Left lung (tissue), 4 donors: ENCODE measurements at regions not wholly inside any gene's neighbourhood (a gene's known extent, or its start where the extent isn't known, plus 50 kb on each side); places are given as distances from the start of the nearest gene placed in this dataset.

Source experiments
- ATAC-seq: fragments of 200-7000 bp; cut with Tn5 transposase; one replicate; pipeline ENCODE4 v1.9.1; 2020; ENCODE audit warnings: moderate library complexity
- DNase-seq, 4 donors: peaks; one replicate each; pipeline ENCODE4 v3.0.0-alpha.2; 2013 to 2020
- H3K27ac ChIP-seq, 2 donors: fragments of 200-600 bp; sonication (generic) in 1 of 2; one replicate each; pipeline versions ENCODE4 v1.5.0 to v1.8.0; 2020 to 2021
- H3K27me3 ChIP-seq, 2 donors: fragments of 200-600 bp; sonication (generic) in 1 of 2; one replicate each; pipeline versions ENCODE4 v1.5.0 to v1.8.0; 2020 to 2021
- H3K36me3 ChIP-seq, 2 donors: fragments of 200-600 bp; sonication (generic) in 1 of 2; one replicate each; pipeline versions ENCODE4 v1.5.0 to v1.8.0; 2020 to 2021
- H3K4me1 ChIP-seq, 2 donors: fragments of 200-600 bp; one replicate each; pipeline ENCODE4 v1.8.0; 2021
- H3K4me3 ChIP-seq, 2 donors: fragments of 200-600 bp; sonication (generic) in 1 of 2; one replicate each; pipeline versions ENCODE4 v1.5.0 to v1.8.0; 2020 to 2021; ENCODE audit warnings: mild to moderate bottlenecking in 1 of 2
- H3K9me3 ChIP-seq, 2 donors: fragments of 200-600 bp; sonication (generic) in 1 of 2; one replicate each; pipeline versions ENCODE4 v1.5.0 to v1.8.0; 2020 to 2021
- intact Hi-C, 2 donors: fragments of 100-400 bp; cut with DNase I; formaldehyde crosslinking; loops; one replicate each; pipeline versions ENCODE4 v1.11.2 to v1.14.2; 2022
- TF ChIP-seq, protein P1 (sequence below), 2 donors: fragments of 200-600 bp; sonication (generic) in 1 of 2; IDR thresholded peaks; one replicate each; pipeline versions ENCODE4 v1.5.0 to v1.8.0; 2021; ENCODE audit warnings: antibody characterized with exemption in 2 of 2
- donor health status: DM: no; HTN: yes; CAD: no.
- donor health status: DM: no; HTN: no; CAD: no.

DNA sequence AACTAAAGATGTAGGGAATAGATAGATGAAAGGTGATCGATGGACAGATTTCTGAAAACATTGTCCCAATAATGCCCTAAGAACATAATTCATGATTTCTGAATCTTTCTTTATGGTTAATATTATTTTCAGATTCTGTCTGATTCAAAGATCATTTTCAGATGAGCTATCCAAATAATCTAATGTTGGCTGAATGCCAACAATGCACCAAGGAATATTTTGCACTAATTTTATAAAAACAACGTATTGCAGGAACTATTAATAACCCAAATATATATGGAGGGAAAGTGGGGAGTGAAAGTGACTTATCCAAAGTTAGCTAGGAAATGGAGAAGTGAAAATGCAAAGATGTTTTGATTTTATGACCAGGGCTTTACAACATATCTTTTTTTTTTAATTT, 1675.5 kb downstream of the STIM2 start:
- DNase-seq (no peak), ATAC-seq (no peak)
- intact Hi-C loops = no loop called here
- Histone ChIP-seq H3K27ac (no peak overlapping the region), H3K27me3 (no peaks in the 10 kb centered on the region), H3K4me3 (no peak overlapping the region), H3K36me3 (no peaks in the 10 kb centered on the region), H3K4me1 (no peaks in the 10 kb centered on the region), H3K9me3 (no peaks in the 10 kb centered on the region)
- TF ChIP-seq, protein P1, sequence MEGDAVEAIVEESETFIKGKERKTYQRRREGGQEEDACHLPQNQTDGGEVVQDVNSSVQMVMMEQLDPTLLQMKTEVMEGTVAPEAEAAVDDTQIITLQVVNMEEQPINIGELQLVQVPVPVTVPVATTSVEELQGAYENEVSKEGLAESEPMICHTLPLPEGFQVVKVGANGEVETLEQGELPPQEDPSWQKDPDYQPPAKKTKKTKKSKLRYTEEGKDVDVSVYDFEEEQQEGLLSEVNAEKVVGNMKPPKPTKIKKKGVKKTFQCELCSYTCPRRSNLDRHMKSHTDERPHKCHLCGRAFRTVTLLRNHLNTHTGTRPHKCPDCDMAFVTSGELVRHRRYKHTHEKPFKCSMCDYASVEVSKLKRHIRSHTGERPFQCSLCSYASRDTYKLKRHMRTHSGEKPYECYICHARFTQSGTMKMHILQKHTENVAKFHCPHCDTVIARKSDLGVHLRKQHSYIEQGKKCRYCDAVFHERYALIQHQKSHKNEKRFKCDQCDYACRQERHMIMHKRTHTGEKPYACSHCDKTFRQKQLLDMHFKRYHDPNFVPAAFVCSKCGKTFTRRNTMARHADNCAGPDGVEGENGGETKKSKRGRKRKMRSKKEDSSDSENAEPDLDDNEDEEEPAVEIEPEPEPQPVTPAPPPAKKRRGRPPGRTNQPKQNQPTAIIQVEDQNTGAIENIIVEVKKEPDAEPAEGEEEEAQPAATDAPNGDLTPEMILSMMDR (IDR thresholded peaks at IDR 0.05) = no peak

DNA sequence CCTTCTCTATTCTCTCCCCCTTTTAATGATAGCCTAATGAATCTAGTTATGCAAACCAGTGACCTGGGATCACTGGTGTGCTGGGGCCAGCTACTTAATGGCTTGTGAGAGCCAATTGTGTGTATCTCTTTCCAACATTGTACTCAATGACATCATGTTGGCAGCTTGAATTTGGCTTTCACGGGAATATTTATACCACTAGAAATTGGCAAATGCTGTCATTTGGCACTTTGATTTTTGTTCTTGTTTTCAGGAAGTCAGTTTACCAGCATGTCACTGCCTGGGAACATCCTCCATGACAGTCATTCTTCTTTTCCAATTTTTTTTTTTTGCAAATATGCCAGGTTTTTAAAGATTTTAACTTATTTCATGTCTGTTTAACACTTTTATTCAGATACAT, 1685.3 kb downstream of the STIM2 start:
- Histone ChIP-seq H3K27ac (no peak overlapping the region), H3K9me3 (no peaks in the 10 kb centered on the region), H3K36me3 (no peaks in the 10 kb centered on the region), H3K27me3 (no peaks in the 10 kb centered on the region), H3K4me3 (no peak overlapping the region), H3K4me1 (no peaks in the 10 kb centered on the region)
- TF ChIP-seq, protein P1 (IDR thresholded peaks at IDR 0.05) = no peak
- intact Hi-C loops = no loop called here
- ATAC-seq = no peak
- no peak for DNase-seq

DNA sequence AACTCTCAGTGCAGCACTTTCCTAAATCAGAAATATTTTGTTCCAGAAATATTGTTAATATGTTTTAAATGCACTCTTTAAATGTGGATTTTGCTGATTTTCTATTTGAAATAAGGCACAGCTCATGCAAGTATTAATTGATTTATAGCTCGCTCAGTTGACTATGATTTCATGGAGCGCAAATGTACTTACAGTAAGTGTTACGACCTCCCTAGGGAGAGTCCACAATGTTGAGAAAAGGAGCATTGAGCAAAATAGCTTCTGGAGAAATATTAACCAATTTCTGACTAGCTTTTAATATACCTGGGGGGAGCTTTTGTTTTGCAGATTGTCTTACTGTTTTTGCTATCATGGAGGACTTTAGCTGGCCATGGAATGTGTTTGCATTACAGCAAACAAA, 1687.5 kb downstream of the STIM2 start:
- TF ChIP-seq, protein P1 (IDR thresholded peaks at IDR 0.05) = no peak
- Histone ChIP-seq H3K27me3 (no peaks in the 10 kb centered on the region), H3K36me3 (no peaks in the 10 kb centered on the region), H3K4me1 (no peaks in the 10 kb centered on the region), H3K4me3 (no peak overlapping the region), H3K9me3 (no peaks in the 10 kb centered on the region), H3K27ac (no peak overlapping the region)
- intact Hi-C loops = no loop called here
- ATAC-seq (no peak), DNase-seq (no peak)

DNA sequence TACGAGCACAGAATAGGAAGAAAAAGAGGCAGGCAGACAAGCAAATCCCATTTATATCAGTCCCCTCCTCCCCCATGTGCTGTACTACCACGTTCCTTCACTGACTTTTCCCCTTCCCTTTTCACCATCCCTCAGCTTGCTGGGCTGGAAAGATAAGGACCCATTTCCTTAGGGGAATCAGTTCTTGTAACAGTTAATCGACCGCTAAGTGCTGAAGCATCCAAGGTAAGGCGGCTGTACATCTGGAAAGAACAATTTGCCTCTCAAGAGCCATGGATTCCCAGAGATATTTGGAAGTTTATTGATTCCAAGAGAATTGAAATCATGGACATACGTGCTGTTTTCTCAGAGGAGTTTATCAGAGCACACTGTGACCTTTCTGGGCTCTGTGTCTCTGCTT, 1688.0 kb downstream of the STIM2 start:
- TF ChIP-seq, protein P1 (IDR thresholded peaks at IDR 0.05) = no peak
- no peaks in the 10 kb centered on the region for H3K27me3 ChIP-seq
- intact Hi-C loops = no loop called here

DNA sequence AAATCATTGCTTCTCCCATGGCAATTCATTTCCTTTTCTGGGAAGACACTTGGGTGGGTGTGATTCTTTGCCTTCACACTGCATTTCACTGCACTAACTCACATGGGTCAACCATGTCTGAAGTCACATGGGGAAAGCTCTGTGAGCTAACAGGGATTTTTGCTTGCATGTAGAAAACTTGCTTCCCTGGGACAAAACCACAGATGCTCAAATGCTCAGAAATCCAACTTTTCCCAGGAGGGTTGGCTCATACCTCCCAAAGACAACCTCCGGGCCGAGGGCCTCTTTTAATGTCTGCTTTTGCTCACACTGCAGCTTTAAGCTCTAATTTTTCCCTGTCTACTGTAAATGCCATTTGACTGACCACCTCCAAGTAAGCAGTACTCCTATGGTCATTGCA, 1695.2 kb downstream of the STIM2 start:
- H3K27me3 ChIP-seq = no peaks in the 10 kb centered on the region
- H3K4me3 ChIP-seq = no peak overlapping the region
- H3K36me3 ChIP-seq = no peaks in the 10 kb centered on the region
- no peak for ATAC-seq
- TF ChIP-seq, protein P1 (IDR thresholded peaks at IDR 0.05) = no peak
- H3K4me1 ChIP-seq = no peaks in the 10 kb centered on the region
- intact Hi-C loops = no loop called here
- no peak for DNase-seq
- no peaks in the 10 kb centered on the region for H3K9me3 ChIP-seq
- no peak overlapping the region for H3K27ac ChIP-seq

More for the DNA sequence above, 1688.0 kb downstream of the STIM2 start:
- Histone ChIP-seq H3K9me3 (no peaks in the 10 kb centered on the region), H3K36me3 (no peaks in the 10 kb centered on the region), H3K27ac (no peak overlapping the region), H3K4me1 (no peaks in the 10 kb centered on the region), H3K4me3 (no peak overlapping the region)
- ATAC-seq = no peak
- DNase-seq = no peak
